H1 (cell line): ENCODE measurements at regions not wholly inside any gene's neighbourhood (a gene's known extent, or its start where the extent isn't known, plus 50 kb on each side); places are given as distances from the start of the nearest gene placed in this dataset.

Source experiments
- CTCF ChIA-PET: fragments of 300-600 bp; sonication (Branson Sonifier 250); formaldehyde crosslinking; loops from one replicate; lab custom pipeline; 2021; ENCODE audit not compliant: partially characterized antibody; lab: Charles Lee
- POLR2A ChIA-PET: fragments of 300-600 bp; sonication (Branson Sonifier 250); formaldehyde crosslinking; loops from one replicate; lab custom pipeline; 2021; ENCODE audit warnings: inconsistent platforms; ENCODE audit not compliant: partially characterized antibody; lab: Charles Lee
- DNase-seq, 2 experiments: peaks; one replicate each; pipeline versions ENCODE4 v3.0.0 to v3.0.0-alpha.2; 2010 to 2022; ENCODE audit warnings: low spot score in 2 of 2, low read depth in 1 of 2, mixed read lengths in 1 of 2
- FAIRE-seq: peaks from 2 replicates; lab custom pipeline; 2011; peaks lifted over from hg19 to GRCh38; lab: Jason Lieb, UNC
- H2AFZ ChIP-seq: 2 replicates; pipeline ENCODE4 v1.8.1; 2012; ENCODE audit warnings: low read length, inconsistent platforms
- H2AK5ac ChIP-seq: 2 replicates; pipeline ENCODE4 v1.6.1; 2013; ENCODE audit warnings: low read depth, low read length
- H2BK120ac ChIP-seq: replicated peaks from 2 replicates; pipeline ENCODE3; 2013; ENCODE audit warnings: low read depth, low read length, inconsistent platforms
- H2BK12ac ChIP-seq: 2 replicates; pipeline ENCODE4 v1.6.1; 2013; ENCODE audit warnings: low read depth, low read length
- H2BK15ac ChIP-seq: 2 replicates; pipeline ENCODE4 v1.6.1; 2013; ENCODE audit warnings: low read length
- H2BK20ac ChIP-seq: 2 replicates; pipeline ENCODE4 v1.6.1; 2013; ENCODE audit warnings: low read length
- H2BK5ac ChIP-seq: 2 replicates; pipeline ENCODE4 v1.6.1; 2013; ENCODE audit warnings: low read depth, low read length
- H3K14ac ChIP-seq: 2 replicates; pipeline ENCODE4 v1.6.1; 2013; ENCODE audit warnings: inconsistent platforms; ENCODE audit not compliant: insufficient read length
- H3K18ac ChIP-seq: 2 replicates; pipeline ENCODE4 v1.6.1; 2013; ENCODE audit warnings: low read length; ENCODE audit errors: extremely low read depth
- H3K23ac ChIP-seq: 2 replicates; pipeline ENCODE4 v1.6.1; 2013; ENCODE audit warnings: inconsistent platforms; ENCODE audit not compliant: insufficient read length
- H3K23me2 ChIP-seq: 2 replicates; pipeline ENCODE4 v1.6.1; 2013; ENCODE audit warnings: low read depth, low read length
- H3K27ac ChIP-seq: 2 replicates; pipeline ENCODE4 v1.6.1; 2011; ENCODE audit warnings: low read depth, low read length, inconsistent platforms
- H3K27me3 ChIP-seq, 4 experiments: replicated peaks in 1 of 4; 1 replicate in 1 of 4; 2 replicates in 3 of 4; pipeline versions ENCODE4 v1.6.1 to v1.8.1; 2011 to 2013; ENCODE audit warnings: low read length in 3 of 4, mild to moderate bottlenecking in 3 of 4, inconsistent platforms in 2 of 4, mixed read lengths in 2 of 4, moderate library complexity in 1 of 4; ENCODE audit not compliant: control insufficient read depth in 3 of 4, insufficient read depth in 3 of 4; ENCODE audit errors: extremely low read depth in 1 of 4
- H3K36me3 ChIP-seq, 4 experiments: 2 replicates each; pipeline versions ENCODE4 v1.6.1 to v1.8.1; 2011 to 2013; ENCODE audit warnings: mild to moderate bottlenecking in 4 of 4, low read length in 3 of 4, moderate library complexity in 2 of 4, control low read depth in 1 of 4, inconsistent platforms in 1 of 4; ENCODE audit not compliant: insufficient read depth in 4 of 4, control insufficient read depth in 2 of 4
- H3K4ac ChIP-seq: replicated peaks from 2 replicates; pipeline ENCODE3; 2013; ENCODE audit warnings: low read length, low read depth, mixed read lengths, inconsistent platforms; ENCODE audit not compliant: insufficient read length
- H3K4me1 ChIP-seq, 4 experiments: replicated peaks in 1 of 4; 1 replicate in 1 of 4; 2 replicates in 3 of 4; pipeline versions ENCODE4 v1.6.1 to v1.8.1; 2011 to 2013; ENCODE audit warnings: low read length in 3 of 4, inconsistent platforms in 2 of 4, mixed read lengths in 1 of 4; ENCODE audit not compliant: insufficient read depth in 4 of 4, control insufficient read depth in 3 of 4
- H3K4me2 ChIP-seq, 2 experiments: 2 replicates each; pipeline versions ENCODE4 v1.6.1 to v1.8.1; 2011 to 2013; ENCODE audit warnings: low read depth in 2 of 2, low read length in 2 of 2, control low read depth in 1 of 2, inconsistent platforms in 1 of 2, mild to moderate bottlenecking in 1 of 2; ENCODE audit not compliant: insufficient read depth in 1 of 2
- H3K4me3 ChIP-seq, 4 experiments: fragments of 200-600, 300-600 bp in 1 of 4; sonication (generic), shearing (Covaris generic), sonication (Bioruptor Twin) in 1 of 4; 2 replicates each; pipeline versions ENCODE4 v1.5.1 to v1.8.1; 2011 to 2016; ENCODE audit warnings: low read length in 4 of 4, low read depth in 3 of 4, control low read depth in 2 of 4, inconsistent platforms in 2 of 4, mild to moderate bottlenecking in 2 of 4, mixed read lengths in 1 of 4, moderate library complexity in 1 of 4; ENCODE audit not compliant: insufficient read depth in 2 of 4; ENCODE audit errors: extremely low read depth in 1 of 4
- H3K56ac ChIP-seq: replicated peaks from 2 replicates; pipeline ENCODE3; 2013; ENCODE audit warnings: low read depth, mild to moderate bottlenecking, mixed read lengths, low read length, inconsistent platforms; ENCODE audit not compliant: insufficient read length
- H3K79me1 ChIP-seq: 2 replicates; pipeline ENCODE4 v1.6.1; 2013; ENCODE audit warnings: low read depth, low read length, control low read depth
- H3K79me2 ChIP-seq, 2 experiments: 2 replicates each; pipeline versions ENCODE4 v1.6.1 to v1.8.1; 2012 to 2013; ENCODE audit warnings: low read length in 2 of 2, mild to moderate bottlenecking in 2 of 2, inconsistent platforms in 1 of 2; ENCODE audit not compliant: insufficient read depth in 2 of 2, control insufficient read depth in 1 of 2
- H3K9ac ChIP-seq, 4 experiments: replicated peaks in 1 of 4; 1 replicate in 1 of 4; 2 replicates in 3 of 4; pipeline versions ENCODE4 v1.6.1 to v1.8.1; 2011 to 2013; ENCODE audit warnings: low read depth in 3 of 4, low read length in 3 of 4, control low read depth in 2 of 4, mild to moderate bottlenecking in 2 of 4, moderate library complexity in 2 of 4, inconsistent platforms in 1 of 4; ENCODE audit errors: extremely low read depth in 1 of 4
- H3K9me3 ChIP-seq, 2 experiments: 2 replicates each; pipeline versions ENCODE4 v1.6.1 to v1.8.1; 2012 to 2013; ENCODE audit warnings: mild to moderate bottlenecking in 2 of 2, moderate library complexity in 2 of 2, control low read depth in 1 of 2, inconsistent platforms in 1 of 2, low read depth in 1 of 2, low read length in 1 of 2, mixed read lengths in 1 of 2; ENCODE audit not compliant: insufficient read depth in 2 of 2
- H4K20me1 ChIP-seq, 2 experiments: replicated peaks in 1 of 2; 2 replicates each; pipeline versions ENCODE3 to v1.8.1; 2011 to 2013; ENCODE audit warnings: inconsistent platforms in 2 of 2, low read length in 2 of 2, mild to moderate bottlenecking in 1 of 2; ENCODE audit not compliant: insufficient read depth in 2 of 2, control insufficient read depth in 1 of 2
- H4K5ac ChIP-seq: 2 replicates; pipeline ENCODE4 v1.6.1; 2013; ENCODE audit warnings: low read length, low read depth, mixed read lengths, inconsistent platforms; ENCODE audit not compliant: insufficient read length
- H4K8ac ChIP-seq: 2 replicates; pipeline ENCODE4 v1.8.0; 2013; ENCODE audit warnings: mild to moderate bottlenecking, moderate library complexity, low read length, inconsistent platforms; ENCODE audit not compliant: insufficient read depth; ENCODE audit errors: extremely low read depth
- H4K91ac ChIP-seq: replicated peaks from 2 replicates; pipeline ENCODE3; 2013; ENCODE audit warnings: low read length, mixed read lengths, inconsistent platforms; ENCODE audit not compliant: insufficient read length
- CHD1 ChIP-seq: IDR thresholded peaks from 2 replicates; pipeline ENCODE4 v1.6.1; 2012; ENCODE audit warnings: low read depth, low read length, improper control_type of control experiment
- EZH2 ChIP-seq: fragments of 200-600 bp; sonication (generic); IDR thresholded peaks from 2 replicates; pipeline ENCODE4 v1.7.1; 2012; ENCODE audit warnings: low read depth, mild to moderate bottlenecking, moderate library complexity, low read length, inconsistent platforms; ENCODE audit not compliant: severe bottlenecking
- GABPA ChIP-seq: IDR thresholded peaks from 2 replicates; pipeline ENCODE4 v1.6.1; 2011; ENCODE audit warnings: mild to moderate bottlenecking, low read length, moderate library complexity, borderline replicate concordance; ENCODE audit not compliant: insufficient read depth
- NANOG ChIP-seq: IDR thresholded peaks from 2 replicates; pipeline ENCODE4 v1.6.1; 2011; ENCODE audit warnings: low read length, low read depth, mild to moderate bottlenecking, inconsistent platforms; ENCODE audit not compliant: insufficient read depth, poor library complexity, severe bottlenecking
- POLR2AphosphoS5 ChIP-seq: IDR thresholded peaks from 2 replicates; pipeline ENCODE4 v1.6.1; 2011; ENCODE audit warnings: low read depth, low read length
- SIN3A ChIP-seq, 2 experiments: IDR thresholded peaks in 1 of 2; conservative IDR thresholded peaks in 1 of 2; 2 replicates each; pipeline ENCODE4 v1.6.1; 2011 to 2012; ENCODE audit warnings: low read length in 2 of 2, improper control_type of control experiment in 1 of 2, low read depth in 1 of 2, mild to moderate bottlenecking in 1 of 2
- SIRT6 ChIP-seq: IDR thresholded peaks from one replicate; pipeline ENCODE4 v1.7.1; 2012; ENCODE audit warnings: low read length, inconsistent platforms
- TAF1 ChIP-seq: IDR thresholded peaks from 2 replicates; pipeline ENCODE4 v1.6.1; 2011; ENCODE audit warnings: mild to moderate bottlenecking, low read depth, low read length
- ZNF274 ChIP-seq: IDR thresholded peaks from 2 replicates; pipeline ENCODE4 v1.7.0; 2012; ENCODE audit warnings: low read length, borderline replicate concordance; ENCODE audit errors: extremely low read depth
- TF ChIP-seq, protein P1 (sequence below): IDR thresholded peaks from 2 replicates; pipeline ENCODE4 v1.6.1; 2012; ENCODE audit warnings: inconsistent platforms

DNA sequence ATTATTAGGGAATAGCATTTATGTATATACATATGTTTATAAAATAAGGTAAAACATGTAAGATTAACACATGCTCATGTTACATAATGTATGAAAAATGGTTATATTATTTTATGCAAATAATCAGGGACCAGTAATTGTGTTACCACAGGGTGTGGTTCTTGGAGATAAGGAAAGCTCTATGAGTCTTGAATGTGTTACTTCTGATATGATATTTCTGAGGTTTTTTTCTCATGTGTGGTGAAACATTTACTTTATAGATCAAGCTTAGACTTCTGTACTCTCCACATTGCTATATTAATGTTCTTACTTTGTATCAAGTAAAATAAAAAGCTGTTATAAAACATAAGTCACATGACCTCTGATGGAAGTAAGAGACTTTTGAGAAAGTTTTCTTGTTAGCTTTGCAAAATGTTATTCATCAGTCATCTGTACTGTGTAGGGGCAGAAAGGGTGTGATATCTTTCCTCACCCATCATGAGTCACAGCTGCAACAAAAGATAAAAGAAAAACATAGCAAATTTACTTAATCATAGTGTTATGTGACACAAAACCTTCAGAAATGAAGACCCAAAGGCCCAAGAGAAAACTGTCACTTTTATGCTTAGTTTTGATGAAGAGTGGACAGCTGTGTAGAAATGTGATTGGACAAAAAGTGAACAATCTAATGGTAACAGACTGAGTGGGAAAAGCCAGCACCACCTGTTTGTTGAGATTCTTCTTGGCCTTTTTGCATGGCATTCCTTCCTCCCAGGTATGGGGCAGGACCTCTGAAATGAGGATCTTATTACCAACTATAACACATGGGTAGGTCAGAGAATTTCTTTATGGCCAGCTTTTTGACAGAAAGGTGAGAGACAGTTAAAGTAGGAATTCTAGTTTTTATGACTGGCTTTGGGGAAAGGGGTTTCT lies 632.3 kb downstream of the PDHA2 start:
- Histone ChIP-seq H2BK5ac (no peak overlapping the region), H3K9me3 (peaks cover 15 to 18% of the 10 kb centered on the region in 2 experiments; a peak in 2 of 4 replicates), H4K5ac (no peak overlapping the region), H4K8ac (no peak overlapping the region), H2BK20ac (no peak overlapping the region), H2BK12ac (no peak overlapping the region), H2BK120ac (no peak overlapping the region), H4K20me1 (no peaks in the 10 kb centered on the region), H3K79me1 (no peaks in the 10 kb centered on the region), H3K9ac (no peak overlapping the region), H3K23me2 (no peaks in the 10 kb centered on the region), H3K36me3 (no peaks in the 10 kb centered on the region; a peak in 1 of 8 replicates), H2AFZ (no peak overlapping the region), H3K56ac (no peak overlapping the region), H3K27ac (no peak overlapping the region), H3K4me2 (no peak overlapping the region), H2AK5ac (no peak overlapping the region), H3K4me1 (no peaks in the 10 kb centered on the region; a peak in 1 of 7 replicates), H3K18ac (no peak overlapping the region), H3K14ac (no peak overlapping the region), H3K79me2 (no peaks in the 10 kb centered on the region), H3K27me3 (no peaks in the 10 kb centered on the region), H3K23ac (no peak overlapping the region), H3K4me3 (no peak overlapping the region), H2BK15ac (no peak overlapping the region), H4K91ac (no peak overlapping the region), H3K4ac (no peak overlapping the region)
- FAIRE-seq (no peak), DNase-seq (no peak)
- CTCF ChIA-PET, result interaction anchor here (0.9 kb wide), 1 partner anchor 24 kb away, joined by 3 read pairs; no protein-coding TSS in a partner anchor
- POLR2A ChIA-PET, result no interaction called here
- no peak for TF ChIP-seq TAF1
- TF ChIP-seq ZNF274, result no peak
- no peak for TF ChIP-seq SIN3A (conservative IDR thresholded peaks at IDR 0.05 in 1 of 2, IDR thresholded peaks at IDR 0.05 in 1 of 2; ENCODE audit: low read depth in 1 of 2, low read length in 2 of 2)
- no peak for TF ChIP-seq NANOG
- TF ChIP-seq SIRT6, result no peak
- no peak for TF ChIP-seq EZH2
- TF ChIP-seq CHD1, result no peak
- TF ChIP-seq GABPA, result no peak
- TF ChIP-seq POLR2AphosphoS5, result no peak
- TF ChIP-seq, protein P1, sequence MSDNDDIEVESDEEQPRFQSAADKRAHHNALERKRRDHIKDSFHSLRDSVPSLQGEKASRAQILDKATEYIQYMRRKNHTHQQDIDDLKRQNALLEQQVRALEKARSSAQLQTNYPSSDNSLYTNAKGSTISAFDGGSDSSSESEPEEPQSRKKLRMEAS, result no peak
